T-cell (primary cell): ENCODE measurements at regions not wholly inside any gene's neighbourhood (a gene's known extent, or its start where the extent isn't known, plus 50 kb on each side); places are given as distances from the start of the nearest gene placed in this dataset.

Experiments
- ATAC-seq, 4 experiments: fragments of 200-7000 bp in 3 of 4; fragments of 150-1000 bp in 1 of 4; cut with Tn5 transposase; replicated peaks in 1 of 4; 1 replicate in 3 of 4; 2 replicates in 1 of 4; pipeline ENCODE4 v1.10.0; 2021; ENCODE audit warnings: moderate library complexity in 3 of 4, mild to moderate bottlenecking in 2 of 4, moderate number of reproducible peaks in 1 of 4
- CTCF ChIA-PET, 2 donors: fragments of 300-600 bp; sonication (Branson Sonifier 250); formaldehyde crosslinking; loops; one replicate each; lab custom pipeline; 2022; ENCODE audit warnings: antibody characterized with exemption in 2 of 2; lab: Charles Lee
- POLR2A ChIA-PET, 2 donors: fragments of 300-600 bp; sonication (Branson Sonifier 250); formaldehyde crosslinking; loops; one replicate each; lab custom pipeline; 2022; ENCODE audit warnings: antibody characterized with exemption in 2 of 2; lab: Charles Lee
- DNase-seq, 35 experiments: peaks; one replicate each; pipeline versions ENCODE4 v3.0.0 to v3.0.0-alpha.2; 2013 to 2023
- H3K27ac ChIP-seq: one replicate; pipeline ENCODE4 v1.5.1; 2013; ENCODE audit warnings: low read length
- H3K27me3 ChIP-seq, 2 experiments: replicated peaks in 1 of 2; 1 replicate in 1 of 2; 2 replicates in 1 of 2; pipeline versions ENCODE4 v1.6.1 to v1.7.0; 2013; ENCODE audit warnings: low read length in 1 of 2, mixed read lengths in 1 of 2; ENCODE audit not compliant: control insufficient read depth in 2 of 2, insufficient read depth in 2 of 2; ENCODE audit errors: extremely low read depth in 1 of 2
- H3K36me3 ChIP-seq, 2 donors: 1 replicate in 1 of 2; 2 replicates in 1 of 2; pipeline versions ENCODE4 v1.6.1 to v1.7.0; 2013; ENCODE audit warnings: low read length in 1 of 2; ENCODE audit not compliant: control insufficient read depth in 2 of 2, insufficient read depth in 1 of 2; ENCODE audit errors: extremely low read depth in 1 of 2
- H3K4me1 ChIP-seq, 2 experiments: 1 replicate in 1 of 2; 2 replicates in 1 of 2; pipeline versions ENCODE4 v1.6.1 to v1.7.0; 2013; ENCODE audit warnings: low read length in 2 of 2, mixed read lengths in 1 of 2; ENCODE audit not compliant: insufficient read depth in 2 of 2, control insufficient read depth in 1 of 2; ENCODE audit errors: extremely low read depth in 1 of 2
- H3K4me3 ChIP-seq, 2 donors: 1 replicate in 1 of 2; 2 replicates in 1 of 2; pipeline versions ENCODE4 v1.5.1 to v1.7.0; 2013; ENCODE audit warnings: mild to moderate bottlenecking in 2 of 2, low read length in 1 of 2, moderate library complexity in 1 of 2; ENCODE audit not compliant: control insufficient read depth in 1 of 2; ENCODE audit errors: extremely low read depth in 1 of 2
- H3K9me3 ChIP-seq: 2 replicates; pipeline ENCODE4 v1.7.0; 2013
- H3K27ac Mint-ChIP-seq, 2 donors: one replicate each; pipeline ENCODE4 v1.8.0; 2020 to 2021; ENCODE audit warnings: mild to moderate bottlenecking in 2 of 2, mixed read lengths in 2 of 2
- H3K27me3 Mint-ChIP-seq, 2 donors: one replicate each; pipeline ENCODE4 v1.8.0; 2021 to 2022; ENCODE audit warnings: mixed read lengths in 2 of 2
- H3K36me3 Mint-ChIP-seq: one replicate; pipeline ENCODE4 v1.8.0; 2021; ENCODE audit warnings: mixed read lengths
- H3K4me1 Mint-ChIP-seq, 3 donors: one replicate each; pipeline ENCODE4 v1.8.0; 2020 to 2022; ENCODE audit warnings: mixed read lengths in 3 of 3, mild to moderate bottlenecking in 1 of 3
- H3K4me3 Mint-ChIP-seq, 3 donors: one replicate each; pipeline ENCODE4 v1.8.0; 2020 to 2022; ENCODE audit warnings: mild to moderate bottlenecking in 3 of 3, mixed read lengths in 3 of 3, moderate library complexity in 3 of 3
- H3K9me3 Mint-ChIP-seq, 3 donors: one replicate each; pipeline ENCODE4 v1.8.0; 2020 to 2022; ENCODE audit warnings: mixed read lengths in 3 of 3
- WGBS: methylation state at CpG from one replicate; pipeline ENCODE4 v1.1.5; 2013; ENCODE audit warnings: missing lambda C conversion rate; ENCODE audit not compliant: insufficient coverage; 5-methylcytosine and 5-hydroxymethylcytosine counted together

DNA sequence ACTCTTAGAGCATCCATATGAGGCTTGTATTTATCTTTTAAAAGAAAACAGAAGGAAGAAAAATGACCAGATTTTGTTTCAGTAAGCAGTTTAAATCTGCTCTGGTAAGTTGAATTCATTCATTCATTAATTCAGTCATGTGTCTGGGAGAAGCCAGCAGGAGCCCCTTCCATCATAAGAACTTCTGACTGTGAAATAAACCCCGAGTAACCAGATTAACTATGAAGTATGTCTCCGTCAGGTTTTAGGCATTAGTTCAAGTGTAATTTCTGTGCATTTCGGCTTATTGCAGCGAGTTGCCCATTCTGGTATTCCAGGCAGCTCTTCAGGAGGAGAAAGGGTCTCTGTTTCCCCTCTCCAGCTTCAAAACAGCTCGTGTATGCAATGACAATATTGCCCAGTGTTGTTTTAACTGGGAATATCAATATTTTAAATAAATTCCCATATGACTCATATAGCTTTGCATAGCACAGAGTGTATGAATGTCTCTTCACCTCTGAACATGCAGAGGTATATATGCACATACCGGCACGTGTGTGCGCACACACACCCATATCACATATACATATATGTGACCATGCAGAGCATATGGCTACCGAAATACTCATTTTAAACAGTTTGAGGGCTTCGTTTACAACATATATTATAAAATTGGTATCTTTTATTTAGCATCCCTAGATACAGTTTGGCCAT lies 255.3 kb downstream of the BCOR start:
- ATAC-seq (no peak), DNase-seq (no peak)
- POLR2A ChIA-PET, result no interaction called here
- CTCF ChIA-PET, result no interaction called here
- no peak overlapping the region for H3K27ac ChIP-seq
- no peaks in the 10 kb centered on the region for H3K4me1 Mint-ChIP-seq
- no peak overlapping the region for H3K4me3 ChIP-seq
- no peaks in the 10 kb centered on the region for H3K27me3 ChIP-seq
- H3K27me3 Mint-ChIP-seq, result peaks cover 0 to 9% of the 10 kb centered on the region in 2 donors
- H3K9me3 Mint-ChIP-seq, result no peaks in the 10 kb centered on the region
- H3K36me3 Mint-ChIP-seq, result no peaks in the 10 kb centered on the region
- H3K4me1 ChIP-seq, result no peaks in the 10 kb centered on the region
- no peaks in the 10 kb centered on the region for H3K36me3 ChIP-seq
- H3K9me3 ChIP-seq, result no peaks in the 10 kb centered on the region
- no CpG with 5 or more reads among the region's 10 CpGs for WGBS
- H3K27ac Mint-ChIP-seq, result no peak overlapping the region
- no peak overlapping the region for H3K4me3 Mint-ChIP-seq

DNA sequence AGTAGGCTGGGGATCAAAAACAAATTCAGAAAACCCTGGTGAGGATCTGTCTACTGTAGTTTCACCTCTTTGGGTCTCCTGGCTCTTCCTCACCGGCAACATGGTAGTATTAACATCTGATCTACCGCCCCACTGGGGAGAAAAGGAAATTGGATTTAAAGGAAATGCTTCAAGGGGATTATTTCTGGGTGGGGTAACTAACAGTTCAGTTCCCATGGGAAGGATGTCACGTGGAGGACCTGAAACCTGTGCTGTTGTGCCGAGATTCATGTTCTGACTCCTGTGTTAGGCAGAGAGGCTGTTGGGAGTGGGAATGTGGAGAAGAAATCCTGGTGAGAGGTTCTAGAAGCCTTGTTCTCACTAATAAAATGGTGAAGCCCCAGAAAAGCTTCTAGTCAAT lies 254.4 kb downstream of the BCOR start:
- no peak for ATAC-seq
- Mint-ChIP-seq H3K36me3 (no peaks in the 10 kb centered on the region), H3K27me3 (peaks cover 0 to 9% of the 10 kb centered on the region in 2 donors), H3K4me3 (no peak overlapping the region), H3K27ac (no peak overlapping the region), H3K4me1 (no peaks in the 10 kb centered on the region), H3K9me3 (no peaks in the 10 kb centered on the region)
- H3K4me1 ChIP-seq, result no peaks in the 10 kb centered on the region
- no peak overlapping the region for H3K27ac ChIP-seq
- H3K4me3 ChIP-seq, result no peak overlapping the region
- no peak for DNase-seq
- no CpG with 5 or more reads among the region's 4 CpGs for WGBS
- H3K9me3 ChIP-seq, result no peaks in the 10 kb centered on the region
- CTCF ChIA-PET, result no interaction called here
- no peaks in the 10 kb centered on the region for H3K27me3 ChIP-seq
- H3K36me3 ChIP-seq, result no peaks in the 10 kb centered on the region
- POLR2A ChIA-PET, result interaction anchor here in 1 of 2 donors (0.7 kb wide), 1 partner anchor 32 kb away, joined by 3 read pairs; no protein-coding TSS in a partner anchor

DNA sequence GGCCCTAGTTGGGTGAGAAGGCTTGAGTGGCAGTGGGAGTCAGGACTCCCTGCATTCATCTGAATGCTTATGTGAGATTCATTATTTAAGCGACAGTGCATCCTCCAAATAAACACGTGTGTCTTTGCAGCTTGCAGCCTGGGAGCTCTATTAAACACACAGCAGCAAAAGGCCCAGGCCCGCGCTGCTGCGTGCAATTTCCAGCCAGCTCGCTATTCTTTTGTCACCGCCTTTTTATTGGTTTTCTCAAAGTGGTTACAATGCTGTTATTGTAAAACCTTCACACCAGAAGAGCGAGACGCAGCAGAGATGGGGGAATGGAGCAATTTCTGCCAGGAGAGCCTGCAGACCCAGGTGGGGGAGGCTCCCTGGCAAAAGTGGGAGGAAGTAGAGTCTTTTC lies 252.5 kb downstream of the BCOR start:
- POLR2A ChIA-PET, result no interaction called here
- Mint-ChIP-seq H3K36me3 (no peaks in the 10 kb centered on the region), H3K27ac (no peak overlapping the region), H3K4me3 (no peak overlapping the region), H3K27me3 (peaks cover 0 to 7% of the 10 kb centered on the region in 2 donors), H3K9me3 (no peaks in the 10 kb centered on the region), H3K4me1 (peaks cover 2 to 5% (median 3%) of the 10 kb centered on the region in 3 donors)
- no peak overlapping the region for H3K4me3 ChIP-seq
- no peaks in the 10 kb centered on the region for H3K36me3 ChIP-seq
- H3K4me1 ChIP-seq, result no peaks in the 10 kb centered on the region
- no peak for DNase-seq
- 96% methylated on average over 4 of the region's 9 CpGs for WGBS
- no peaks in the 10 kb centered on the region for H3K9me3 ChIP-seq
- H3K27ac ChIP-seq, result no peak overlapping the region
- CTCF ChIA-PET, result interaction anchor here in 1 of 2 donors (0.5 kb wide), 1 partner anchor 1079 kb away, joined by 3 read pairs; no protein-coding TSS in a partner anchor
- H3K27me3 ChIP-seq, result no peaks in the 10 kb centered on the region
- no peak for ATAC-seq

DNA sequence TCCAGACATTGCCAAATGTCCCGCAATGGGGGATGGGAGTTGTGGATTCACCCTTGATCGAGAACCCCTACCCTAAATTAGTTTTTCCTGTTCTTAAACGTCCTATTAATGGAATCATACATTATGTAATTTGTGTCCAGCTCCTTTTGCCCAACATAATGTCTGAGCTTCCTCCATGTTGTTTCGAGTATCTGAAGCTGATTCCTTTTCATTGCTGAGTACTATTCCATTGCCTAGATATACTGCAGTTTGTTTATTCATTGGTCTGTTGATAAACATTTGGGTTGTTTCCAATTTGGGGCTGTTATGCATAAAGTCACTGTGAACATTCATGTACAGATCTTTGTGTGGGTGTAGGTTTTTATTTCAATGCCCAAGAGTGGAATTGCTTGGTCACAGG lies 251.3 kb downstream of the BCOR start:
- no peaks in the 10 kb centered on the region for H3K27me3 ChIP-seq
- POLR2A ChIA-PET, result interaction anchor here in 1 of 2 donors (0.7 kb wide), 1 partner anchor 36 kb away, joined by 4 read pairs; no protein-coding TSS in a partner anchor
- H3K27me3 Mint-ChIP-seq, result peaks cover 0 to 4% of the 10 kb centered on the region in 2 donors
- DNase-seq (no peak), ATAC-seq (no peak)
- CTCF ChIA-PET, result no interaction called here
- WGBS, result no CpG with 5 or more reads among the region's 4 CpGs
- peaks cover 0 to 12% of the 10 kb centered on the region in 2 experiments for H3K4me1 ChIP-seq
- H3K36me3 Mint-ChIP-seq, result no peaks in the 10 kb centered on the region
- H3K9me3 Mint-ChIP-seq, result no peaks in the 10 kb centered on the region
- no peaks in the 10 kb centered on the region for H3K36me3 ChIP-seq
- H3K4me3 Mint-ChIP-seq, result no peak overlapping the region
- H3K4me3 ChIP-seq, result no peak overlapping the region
- no peak overlapping the region for H3K27ac ChIP-seq
- no peak overlapping the region for H3K27ac Mint-ChIP-seq
- peaks cover 2 to 17% (median 15%) of the 10 kb centered on the region in 3 donors for H3K4me1 Mint-ChIP-seq
- no peaks in the 10 kb centered on the region for H3K9me3 ChIP-seq

DNA sequence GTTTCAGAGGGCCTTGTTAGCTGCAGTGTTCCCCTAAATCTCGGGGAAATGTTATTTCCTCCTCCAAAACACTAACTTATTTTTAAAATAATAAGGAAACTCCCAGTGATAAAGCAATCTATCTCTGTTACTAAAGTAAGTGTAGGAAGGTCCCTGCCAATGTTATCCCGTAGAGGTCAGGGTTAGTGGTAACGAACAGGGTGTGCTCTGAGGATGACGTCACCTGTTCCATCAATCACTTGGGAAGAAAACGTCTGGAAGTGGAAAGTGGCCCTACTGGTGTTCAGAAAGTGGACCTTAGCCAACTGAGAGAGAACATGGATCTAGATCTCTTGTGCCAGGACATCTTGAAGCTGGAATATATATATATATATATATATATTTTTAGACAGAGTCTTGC lies 249.5 kb downstream of the BCOR start:
- Histone ChIP-seq H3K27ac (no peak overlapping the region), H3K36me3 (no peaks in the 10 kb centered on the region), H3K4me3 (no peak overlapping the region), H3K4me1 (peaks cover 0 to 26% of the 10 kb centered on the region in 2 experiments), H3K27me3 (no peaks in the 10 kb centered on the region), H3K9me3 (no peaks in the 10 kb centered on the region)
- H3K4me1 Mint-ChIP-seq, result peaks cover 10 to 29% (median 22%) of the 10 kb centered on the region in 3 donors
- ChIA-PET CTCF (interaction anchor here in 1 of 2 donors (0.6 kb wide), 1 partner anchor 1038 kb away, joined by 3 read pairs; no protein-coding TSS in a partner anchor), POLR2A (no interaction called here)
- H3K27ac Mint-ChIP-seq, result no peak overlapping the region
- peaks cover 0 to 4% of the 10 kb centered on the region in 2 donors for H3K27me3 Mint-ChIP-seq
- no peak overlapping the region for H3K4me3 Mint-ChIP-seq
- no peak for ATAC-seq
- H3K9me3 Mint-ChIP-seq, result no peaks in the 10 kb centered on the region
- no CpG with 5 or more reads among the region's 5 CpGs for WGBS
- DNase-seq, result no peak
- H3K36me3 Mint-ChIP-seq, result peaks cover 3% of the 10 kb centered on the region

DNA sequence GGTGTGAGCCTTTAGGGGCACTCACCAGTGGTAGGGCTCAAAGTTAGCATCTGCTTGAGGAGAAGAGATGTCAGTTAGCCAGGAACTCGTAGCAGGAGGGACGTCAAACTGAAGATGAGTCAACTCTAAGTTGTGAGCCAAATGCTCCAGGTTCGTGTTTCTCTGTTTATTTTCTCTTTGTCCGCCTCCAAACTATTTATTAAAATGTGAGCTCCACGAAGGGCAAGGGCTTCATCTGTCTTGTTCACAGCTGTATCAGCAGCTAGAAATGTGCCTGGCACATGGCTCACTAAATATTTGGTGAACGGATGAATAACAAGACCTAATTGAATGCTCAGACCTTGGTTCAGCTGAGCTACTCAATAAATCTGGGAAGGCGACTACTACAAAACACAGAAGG lies 248.9 kb downstream of the BCOR start:
- peaks cover 1 to 32% of the 10 kb centered on the region in 2 experiments for H3K4me1 ChIP-seq
- no peaks in the 10 kb centered on the region for H3K27me3 ChIP-seq
- DNase-seq (no peak), ATAC-seq (no peak)
- Mint-ChIP-seq H3K4me1 (peaks cover 14 to 34% (median 28%) of the 10 kb centered on the region in 3 donors), H3K9me3 (no peaks in the 10 kb centered on the region), H3K36me3 (peaks cover 3% of the 10 kb centered on the region), H3K27me3 (peaks cover 0 to 4% of the 10 kb centered on the region in 2 donors), H3K4me3 (no peak overlapping the region), H3K27ac (no peak overlapping the region)
- no peaks in the 10 kb centered on the region for H3K36me3 ChIP-seq
- CTCF ChIA-PET, result interaction anchor here in 1 of 2 donors (0.5 kb wide), 1 partner anchor 10 kb away, joined by 3 read pairs; no protein-coding TSS in a partner anchor
- no peak overlapping the region for H3K4me3 ChIP-seq
- POLR2A ChIA-PET, result interaction anchor here in 1 of 2 donors (0.7 kb wide), 1 partner anchor 331 kb away, joined by 3 read pairs; no protein-coding TSS in a partner anchor
- 70% methylated on average over 2 of the region's 7 CpGs for WGBS
- H3K9me3 ChIP-seq, result no peaks in the 10 kb centered on the region
- no peak overlapping the region for H3K27ac ChIP-seq
